Activated CD4-positive, alpha-beta T cell treated with anti-CD3 and anti-CD28 coated beads for 4 hours (primary cell): ENCODE measurements at regions not wholly inside any gene's neighbourhood (a gene's known extent, or its start where the extent isn't known, plus 50 kb on each side); places are given as distances from the start of the nearest gene placed in this dataset.

Experiments used
- DNase-seq, 2 donors: peaks; one replicate each; pipeline ENCODE4 v3.0.0-alpha.2; 2020

GRCh38 chr20:24048024-24048611, 59.5 kb upstream of the GGTLC1 start:
- DNase-seq: no peak

GRCh38 chr20:24046888-24047287, 58.3 kb upstream of the GGTLC1 start:
- no peak for DNase-seq

GRCh38 chr20:24045621-24046318, 57.2 kb upstream of the GGTLC1 start:
- DNase-seq: peak in 1 of 2 donors; percentile 12

GRCh38 chr20:24043294-24043693, 54.7 kb upstream of the GGTLC1 start:
- no peak for DNase-seq

- no peak for DNase-seq
These were observed 54.1 kb upstream of the GGTLC1 start for GRCh38 chr20:24042646-24043045.

- DNase-seq: no peak
These were observed 52.4 kb upstream of the GGTLC1 start for GRCh38 chr20:24040896-24041459.

GRCh38 chr20:24039196-24039595, 50.6 kb upstream of the GGTLC1 start:
- no peak for DNase-seq
